CD4-positive, alpha-beta T cell treated with Interleukin-21 for 1 hour (primary cell): ENCODE measurements at regions not wholly inside any gene's neighbourhood (a gene's known extent, or its start where the extent isn't known, plus 50 kb on each side); places are given as distances from the start of the nearest gene placed in this dataset.

ENCODE experiments used
- DNase-seq: peaks from one replicate; pipeline ENCODE4 v3.0.0-alpha.2; 2020

- no peak for DNase-seq
Measured at GRCh38 chr2:16496426-16497388, 168.9 kb downstream of the CYRIA start.

GRCh38 chr2:16495509-16496208, 170.0 kb downstream of the CYRIA start:
- DNase-seq, result no peak

- DNase-seq, result no peak
Measured at GRCh38 chr2:16494836-16495508, 170.7 kb downstream of the CYRIA start.

- DNase-seq, result no peak
Measured at GRCh38 chr2:16493788-16494187, 171.8 kb downstream of the CYRIA start.

- no peak for DNase-seq
Measured at GRCh38 chr2:16487686-16488085, 177.9 kb downstream of the CYRIA start.

- no peak for DNase-seq
Measured at GRCh38 chr2:16485251-16485650, 180.4 kb downstream of the CYRIA start.

- DNase-seq, result no peak
Measured at GRCh38 chr2:16482460-16482859, 183.2 kb downstream of the CYRIA start.

- DNase-seq, result no peak
Measured at GRCh38 chr2:16481351-16481750, 184.3 kb downstream of the CYRIA start.

GRCh38 chr2:16479721-16480120, 185.9 kb downstream of the CYRIA start:
- DNase-seq, result no peak

GRCh38 chr2:16478434-16479210, 187.0 kb downstream of the CYRIA start:
- no peak for DNase-seq

- DNase-seq, result no peak
Measured at GRCh38 chr2:16477648-16478047, 188.0 kb downstream of the CYRIA start.

GRCh38 chr2:16476866-16477265, 188.8 kb downstream of the CYRIA start:
- no peak for DNase-seq

- no peak for DNase-seq
Measured at GRCh38 chr2:16475986-16476567, 189.6 kb downstream of the CYRIA start.

GRCh38 chr2:16475586-16475985, 190.0 kb downstream of the CYRIA start:
- no peak for DNase-seq

GRCh38 chr2:16473575-16473974, 192.1 kb downstream of the CYRIA start:
- DNase-seq, result no peak

- no peak for DNase-seq
Measured at GRCh38 chr2:16470936-16471490, 194.6 kb downstream of the CYRIA start.

- DNase-seq, result no peak
Measured at GRCh38 chr2:16466821-16467151, 198.8 kb downstream of the CYRIA start.

- DNase-seq, result no peak
Measured at GRCh38 chr2:16466133-16466820, 199.4 kb downstream of the CYRIA start.

- no peak for DNase-seq
Measured at GRCh38 chr2:16464641-16465040, 201.0 kb downstream of the CYRIA start.

GRCh38 chr2:16462958-16463357, 202.7 kb downstream of the CYRIA start:
- no peak for DNase-seq

- DNase-seq, result no peak
Measured at GRCh38 chr2:16461672-16462071, 204.0 kb downstream of the CYRIA start.

GRCh38 chr2:16459606-16460005, 206.0 kb downstream of the CYRIA start:
- no peak for DNase-seq
